Effector CD8-positive, alpha-beta T cell (primary cell): ENCODE measurements at regions not wholly inside any gene's neighbourhood (a gene's known extent, or its start where the extent isn't known, plus 50 kb on each side); places are given as distances from the start of the nearest gene placed in this dataset.

Experiments
- DNase-seq: peaks from one replicate; lab custom pipeline; 2025; lab: John Stamatoyannopoulos, UW

DNA sequence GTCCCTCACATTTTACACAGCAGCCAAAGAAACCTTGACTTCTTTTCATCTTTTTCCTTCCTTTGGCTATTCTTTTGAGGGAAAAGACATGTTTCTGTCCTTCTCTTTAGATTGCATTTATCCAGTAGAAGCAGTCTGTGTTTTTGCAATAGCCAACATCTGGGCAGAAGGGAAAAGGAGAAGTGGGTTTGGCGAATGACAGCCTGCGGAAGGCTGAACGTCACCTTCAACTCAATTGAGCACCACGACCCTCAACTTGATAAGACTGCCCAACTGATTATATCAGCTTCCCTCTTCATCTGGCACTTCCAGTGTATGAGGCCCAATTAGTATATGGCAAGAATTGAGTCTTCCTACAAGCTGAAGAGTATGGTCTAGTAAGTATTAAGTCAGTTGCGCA is 1997.6 kb upstream of the WWC1 start:
- DNase-seq: no peak

DNA sequence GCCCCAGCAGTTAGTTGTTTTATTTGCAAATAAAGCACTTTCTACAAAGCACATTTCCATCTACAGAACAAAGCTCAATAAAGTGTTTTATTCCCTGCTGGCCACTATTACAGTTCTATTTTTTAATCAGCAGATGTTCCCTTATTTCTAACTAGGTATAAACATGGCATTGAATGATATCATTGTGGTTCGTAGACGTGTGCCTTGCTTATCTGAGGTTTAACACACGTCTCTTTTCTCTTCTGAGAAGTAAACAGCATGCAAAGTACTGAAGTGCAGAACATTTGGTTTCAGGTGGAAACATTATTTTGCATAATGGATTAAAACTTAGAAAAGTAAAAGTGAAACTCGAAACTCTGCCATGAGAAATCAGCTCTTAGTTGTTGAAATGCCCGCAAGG is 1989.3 kb upstream of the WWC1 start:
- DNase-seq: no peak

DNA sequence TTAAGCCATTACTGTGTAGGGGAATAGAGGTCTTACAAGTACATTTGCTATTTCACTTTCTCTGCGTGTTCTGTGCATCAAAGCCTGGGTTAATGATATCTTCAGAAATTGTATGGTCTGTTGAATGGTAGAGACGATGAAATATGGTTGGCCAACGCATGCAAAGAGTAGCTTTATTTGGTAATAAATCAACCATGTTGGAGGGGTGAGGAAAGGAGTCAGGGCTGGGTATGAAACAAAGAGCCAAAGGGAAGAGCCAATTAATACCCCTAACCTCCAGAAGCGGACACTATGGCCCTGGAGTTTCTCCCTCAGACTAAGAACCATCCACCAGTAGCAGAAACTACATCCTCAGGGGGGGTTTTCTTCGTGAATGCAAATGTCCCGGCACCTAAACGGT is 1974.0 kb upstream of the WWC1 start:
- no peak for DNase-seq

DNA sequence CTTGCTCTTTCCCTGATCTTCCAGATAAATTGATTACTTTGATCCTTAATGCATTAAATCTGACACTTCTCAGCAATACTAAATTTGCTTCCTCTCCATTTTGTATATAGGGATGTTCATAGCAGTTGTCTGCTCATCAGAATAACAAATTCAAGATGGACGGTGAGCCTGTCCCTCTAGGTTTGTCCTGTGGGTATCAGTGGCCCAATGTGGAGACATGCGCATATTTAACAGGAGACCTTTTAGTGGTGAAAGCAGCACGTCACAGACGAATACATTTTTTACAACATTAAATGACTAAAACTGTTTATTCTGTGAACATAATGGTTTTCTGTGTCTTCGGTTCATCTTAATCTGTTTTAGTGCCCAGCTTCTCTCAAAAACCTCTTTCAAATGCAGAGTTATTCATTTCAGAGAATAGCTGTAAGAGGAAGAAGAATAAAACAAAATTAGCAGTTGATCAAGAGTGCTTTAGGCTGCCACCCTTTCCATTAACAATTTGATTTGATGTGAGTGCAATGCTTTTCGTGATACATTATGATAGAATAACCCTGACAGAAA is 1970.4 kb upstream of the WWC1 start:
- DNase-seq: no peak

DNA sequence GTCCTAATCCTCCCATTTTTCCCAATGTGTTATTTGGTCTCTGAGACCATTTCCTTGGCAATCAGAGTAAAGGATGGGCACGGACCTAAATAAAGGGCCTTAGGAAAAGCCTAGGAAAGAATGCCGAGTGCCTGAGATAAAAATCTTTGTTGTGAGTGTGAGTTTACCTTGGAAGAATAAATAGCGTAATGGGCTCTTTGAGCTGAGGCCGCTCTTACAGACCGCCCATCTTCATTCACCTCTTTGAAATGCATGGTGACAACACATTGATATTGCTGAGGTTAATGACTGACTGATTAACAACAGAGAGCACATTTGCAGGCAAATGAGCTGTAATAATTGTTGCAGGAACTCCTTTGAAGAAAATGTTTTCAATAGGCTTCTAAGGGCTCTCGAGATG is 1967.1 kb upstream of the WWC1 start:
- no peak for DNase-seq

DNA sequence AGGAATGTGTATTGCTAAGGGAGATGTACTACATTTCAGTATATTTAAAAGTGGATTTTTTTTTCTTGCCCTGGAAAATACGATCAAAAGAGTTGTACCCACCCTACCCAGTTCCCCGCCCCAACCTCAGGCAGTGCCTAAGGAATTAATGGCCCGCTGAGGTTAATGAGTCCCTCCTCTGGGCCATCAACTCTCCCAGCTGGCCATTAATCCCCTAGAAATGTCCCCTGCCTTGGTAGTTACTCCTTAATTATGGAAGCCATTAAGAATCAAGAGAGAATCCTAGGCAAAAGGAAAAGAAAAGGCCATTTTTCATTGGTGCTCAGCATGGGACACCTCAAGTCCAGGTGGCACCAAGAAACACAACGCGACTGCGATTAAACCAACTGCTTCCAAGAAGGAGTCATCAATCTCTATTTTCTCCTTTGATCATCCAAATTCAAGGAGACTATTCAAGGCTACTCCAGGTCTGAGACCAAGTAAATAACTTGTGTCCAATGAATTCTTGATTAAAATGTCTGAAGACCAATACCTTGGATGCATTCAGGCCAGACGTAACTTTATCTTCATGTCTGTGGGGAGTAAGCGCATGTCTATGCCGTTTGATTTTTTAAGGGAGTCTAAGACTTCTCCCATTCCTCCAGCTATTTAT is 1962.2 kb upstream of the WWC1 start:
- no peak for DNase-seq

DNA sequence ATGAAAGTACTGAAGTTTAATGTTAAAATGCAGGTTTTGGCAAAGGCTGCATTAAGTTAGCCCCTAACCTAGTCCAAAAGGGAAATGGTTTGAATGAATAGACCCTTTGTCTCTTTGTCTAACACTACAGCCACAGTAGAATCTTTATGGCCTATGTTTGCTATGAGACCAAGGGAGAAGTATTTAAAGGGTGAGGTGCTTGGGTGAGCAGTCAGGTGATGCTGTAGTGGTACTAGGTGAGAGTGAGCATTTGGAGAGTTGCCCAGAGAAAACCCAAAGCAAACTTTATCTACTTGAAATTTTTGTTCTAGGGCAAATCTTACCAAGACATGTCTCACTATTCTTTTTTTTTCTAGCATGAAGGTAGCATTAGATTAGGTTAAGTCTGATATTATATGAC is 1961.4 kb upstream of the WWC1 start:
- no peak for DNase-seq

DNA sequence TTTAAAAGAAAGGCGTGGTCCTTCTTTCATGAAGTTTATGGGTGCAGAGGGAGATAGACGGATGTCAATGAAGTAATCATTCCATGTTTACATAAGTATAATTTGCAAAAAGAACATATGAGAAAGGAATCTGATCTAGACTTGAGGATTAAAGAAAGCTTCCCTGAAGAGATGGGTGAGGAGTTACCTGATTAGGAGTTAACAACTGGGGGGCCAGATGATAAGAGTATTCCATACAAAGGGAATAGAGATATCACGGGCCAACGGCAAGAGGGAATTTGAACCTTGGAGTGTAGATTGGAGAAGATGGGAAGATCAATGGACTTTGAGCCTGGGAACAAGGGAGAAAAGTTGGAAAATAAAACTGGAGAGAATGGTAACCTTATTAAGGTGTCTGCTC is 1959.9 kb upstream of the WWC1 start:
- DNase-seq: no peak

DNA sequence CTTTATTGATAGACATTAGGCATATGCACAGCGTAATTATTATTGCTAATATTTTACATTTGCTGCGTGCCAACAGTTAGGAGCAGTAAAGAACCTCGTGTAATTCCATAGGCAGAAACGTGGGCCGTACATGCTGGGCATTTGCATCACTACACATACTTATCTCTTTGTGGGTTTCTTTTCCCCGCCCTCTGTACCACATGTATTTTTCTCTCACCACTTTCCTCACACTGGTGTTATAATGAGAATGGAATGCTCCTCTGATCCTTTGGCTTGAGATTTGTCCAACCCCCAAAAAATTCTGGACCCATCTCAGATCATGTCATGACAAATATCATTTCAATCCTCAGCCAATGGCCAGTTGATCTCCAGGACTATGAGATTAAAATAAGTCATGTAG is 1952.6 kb upstream of the WWC1 start:
- no peak for DNase-seq

DNA sequence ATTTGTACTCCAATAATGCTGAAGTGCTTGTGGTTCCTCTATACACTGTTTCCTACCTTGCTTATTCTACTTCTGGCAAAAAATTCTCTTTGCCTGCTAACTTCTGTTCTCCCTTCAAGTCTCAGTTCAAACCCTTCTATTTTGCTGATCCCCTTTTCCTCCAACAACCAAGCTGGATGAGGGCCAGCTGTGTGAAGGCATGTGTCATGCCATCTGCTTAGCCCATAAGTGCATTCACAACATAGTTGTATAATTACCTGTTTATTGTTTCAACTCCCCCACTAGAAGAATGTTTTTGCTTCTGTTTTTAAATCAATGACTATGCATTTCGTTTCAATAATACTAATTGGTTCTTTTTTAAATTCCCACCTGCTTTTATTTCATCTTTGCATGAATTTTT is 1951.4 kb upstream of the WWC1 start:
- no peak for DNase-seq

DNA sequence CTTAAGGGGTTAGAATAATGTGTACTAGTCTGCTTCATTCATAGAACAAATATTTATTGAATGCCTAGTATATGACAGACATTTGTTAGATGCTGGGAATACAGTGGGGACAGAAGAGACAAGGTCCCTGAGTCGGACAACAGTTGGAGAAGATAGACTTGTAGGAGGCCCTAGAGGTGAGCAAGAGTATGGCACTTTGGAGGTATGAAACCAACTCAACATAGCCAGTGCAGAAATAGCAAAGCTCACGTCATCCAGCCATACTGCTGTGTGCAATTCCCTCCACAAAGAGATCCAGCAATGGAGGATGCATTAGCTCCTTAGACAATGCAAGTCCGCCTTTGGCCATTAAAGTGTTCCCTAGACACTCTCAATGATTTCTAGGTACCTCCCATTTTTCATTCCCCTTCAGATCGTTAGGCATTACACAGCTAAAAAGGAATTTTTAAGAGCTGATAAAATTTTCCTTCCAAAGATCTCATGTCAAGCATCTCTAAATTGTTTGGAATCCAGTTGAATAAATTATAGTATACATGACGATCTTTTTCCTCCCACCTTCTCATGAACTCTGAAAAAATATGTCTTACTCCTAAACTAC is 1949.6 kb upstream of the WWC1 start:
- DNase-seq: no peak

DNA sequence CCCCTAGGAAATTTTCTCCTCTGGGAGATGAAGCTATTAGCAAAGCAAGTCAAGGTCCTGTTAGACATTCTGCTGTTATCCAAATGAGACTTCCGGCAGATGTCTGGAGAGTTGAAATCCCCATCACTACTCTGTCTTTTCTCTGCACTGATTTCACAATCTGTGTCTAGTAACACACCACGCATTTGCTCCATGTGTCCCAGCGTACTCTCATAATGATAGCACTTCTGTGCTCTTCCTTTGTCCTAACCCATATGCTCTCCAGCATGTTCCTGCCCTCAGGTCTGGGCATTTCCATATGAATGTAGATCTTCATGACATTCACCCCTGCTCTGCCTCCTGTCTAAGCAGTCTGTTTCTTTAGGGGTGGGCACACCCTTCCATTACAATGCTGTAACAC is 1949.0 kb upstream of the WWC1 start:
- DNase-seq: no peak

DNA sequence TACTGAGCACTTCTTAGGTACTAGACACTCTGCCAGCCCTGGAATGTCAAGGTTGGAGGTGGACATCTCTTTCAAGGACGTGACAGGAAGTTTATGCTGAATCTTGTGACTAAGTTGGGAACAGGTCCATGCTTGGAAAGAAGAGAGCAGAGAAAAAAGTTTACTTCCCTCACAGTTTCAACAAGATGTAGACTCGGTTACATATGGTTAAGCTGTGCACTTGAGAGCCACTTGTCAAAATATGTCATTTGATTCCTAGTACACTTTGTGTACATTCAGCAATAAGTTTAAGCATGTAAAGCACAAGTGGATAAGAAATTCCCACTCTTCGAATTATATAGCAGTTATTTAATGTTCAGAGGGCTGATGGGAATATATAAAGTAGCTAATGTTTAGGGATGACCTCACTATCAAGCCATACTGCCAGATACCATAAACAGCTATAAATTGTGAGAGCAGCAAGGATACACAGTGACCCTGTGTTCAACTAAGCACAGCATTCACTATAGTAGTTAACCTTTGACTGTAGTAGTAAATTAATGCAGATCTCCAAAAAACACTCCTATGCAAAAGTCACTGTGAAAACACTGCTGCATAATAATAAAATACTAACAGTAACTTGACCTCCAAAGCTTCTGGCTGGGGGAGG is 1944.6 kb upstream of the WWC1 start:
- DNase-seq: no peak

DNA sequence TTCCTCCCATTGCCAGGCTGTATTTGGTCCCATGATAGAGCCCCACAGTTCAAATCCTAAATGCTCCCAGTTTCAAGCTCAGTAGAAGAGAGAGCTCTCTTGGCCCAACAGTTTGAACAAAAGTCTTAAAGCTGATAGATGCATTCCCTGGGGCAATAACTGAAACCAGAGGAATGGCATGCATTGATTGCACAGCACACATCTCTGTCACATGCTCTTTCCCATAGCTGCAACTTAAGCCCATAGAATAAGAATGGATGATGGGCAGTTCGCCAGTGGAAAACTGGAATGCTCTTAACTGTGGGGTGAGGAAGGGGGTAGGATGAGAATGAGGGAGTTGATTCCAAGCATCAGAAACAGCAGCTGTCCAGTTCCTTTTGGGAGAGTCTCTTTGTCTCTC is 1942.4 kb upstream of the WWC1 start:
- DNase-seq: no peak

DNA sequence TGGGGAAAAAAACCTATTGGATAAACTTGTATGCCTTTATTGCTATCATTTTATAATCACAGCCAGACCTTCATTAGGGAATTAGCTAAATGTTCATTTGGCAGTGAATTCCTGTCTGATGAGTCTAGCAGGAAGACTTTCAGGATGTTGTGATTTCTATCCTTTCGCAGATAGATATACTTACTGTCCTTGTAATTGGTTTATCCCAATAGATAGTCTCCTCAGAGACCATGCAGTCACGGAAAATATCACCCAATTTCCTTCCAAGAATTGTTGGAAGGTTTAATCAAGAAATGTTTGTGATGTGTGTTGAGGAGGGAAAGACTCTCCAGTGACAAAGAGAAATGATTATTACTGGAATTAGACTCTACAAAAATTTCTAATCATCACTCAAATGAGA is 1937.9 kb upstream of the WWC1 start:
- no peak for DNase-seq

DNA sequence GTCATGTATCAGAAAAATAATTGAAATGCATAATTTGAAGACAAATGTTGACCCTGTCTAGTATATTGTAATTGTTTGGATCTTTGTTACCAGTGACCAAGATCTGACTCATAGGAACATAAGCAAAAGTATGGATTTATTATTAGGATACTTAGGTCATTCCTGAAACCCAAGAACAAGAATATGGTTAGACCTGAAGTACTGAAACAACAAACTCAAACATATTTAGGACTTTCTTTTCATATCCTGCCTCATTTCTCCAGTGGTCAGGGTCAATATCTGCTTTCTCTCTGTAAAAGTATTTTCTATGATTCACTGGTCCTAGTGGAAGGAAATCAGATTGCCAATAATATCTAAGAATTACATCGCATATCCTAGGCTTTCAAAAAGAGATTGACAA is 1937.1 kb upstream of the WWC1 start:
- no peak for DNase-seq

DNA sequence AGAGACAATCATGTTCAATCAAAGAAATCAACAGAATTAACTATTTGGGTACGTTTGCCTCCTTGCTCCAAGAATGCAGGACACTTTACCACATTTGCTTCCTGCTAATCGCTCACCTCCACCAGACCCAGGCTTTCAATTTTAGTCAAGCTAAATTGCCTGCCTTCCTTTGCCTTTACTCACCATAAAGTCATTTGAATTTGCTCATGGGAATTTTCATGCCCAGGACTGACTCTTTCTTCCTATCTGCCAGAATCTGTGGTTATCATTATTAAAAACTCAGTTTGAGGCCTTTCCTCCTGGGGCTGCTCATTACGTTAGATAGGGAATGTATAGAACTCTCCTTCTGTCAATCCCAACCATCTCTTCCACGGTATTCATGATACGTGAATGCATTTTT is 1935.3 kb upstream of the WWC1 start:
- DNase-seq: no peak

DNA sequence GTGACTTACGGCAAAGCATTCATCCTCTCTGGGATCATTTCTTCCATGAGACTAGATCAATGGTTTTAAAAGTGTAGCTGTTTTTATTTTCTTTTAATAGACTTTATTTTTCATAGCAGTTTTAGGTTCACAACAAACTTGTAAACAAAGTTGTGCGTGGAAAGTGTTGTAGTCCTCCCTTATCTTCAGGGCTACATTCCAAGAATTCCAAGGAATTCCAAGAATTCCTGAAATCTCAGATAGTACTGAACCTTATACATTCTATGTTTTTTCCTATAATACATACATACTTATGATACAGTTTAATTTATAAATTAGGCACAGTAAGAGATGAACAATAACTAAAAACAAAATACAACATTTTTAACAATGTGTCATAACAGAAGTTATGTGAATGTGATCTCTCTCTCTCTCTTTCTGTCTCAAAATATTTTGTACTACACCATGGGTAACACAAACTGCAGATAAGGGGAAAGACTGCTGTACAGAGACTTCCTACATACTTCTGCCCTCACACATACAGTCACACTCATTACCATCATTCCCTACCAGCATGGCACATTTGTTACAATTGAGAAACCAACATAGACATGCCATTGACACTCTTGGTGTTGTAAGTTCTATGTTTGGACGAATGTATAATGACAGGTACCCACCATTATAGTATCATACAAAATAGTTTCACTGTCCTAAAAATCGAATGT is 1933.2 kb upstream of the WWC1 start:
- no peak for DNase-seq

DNA sequence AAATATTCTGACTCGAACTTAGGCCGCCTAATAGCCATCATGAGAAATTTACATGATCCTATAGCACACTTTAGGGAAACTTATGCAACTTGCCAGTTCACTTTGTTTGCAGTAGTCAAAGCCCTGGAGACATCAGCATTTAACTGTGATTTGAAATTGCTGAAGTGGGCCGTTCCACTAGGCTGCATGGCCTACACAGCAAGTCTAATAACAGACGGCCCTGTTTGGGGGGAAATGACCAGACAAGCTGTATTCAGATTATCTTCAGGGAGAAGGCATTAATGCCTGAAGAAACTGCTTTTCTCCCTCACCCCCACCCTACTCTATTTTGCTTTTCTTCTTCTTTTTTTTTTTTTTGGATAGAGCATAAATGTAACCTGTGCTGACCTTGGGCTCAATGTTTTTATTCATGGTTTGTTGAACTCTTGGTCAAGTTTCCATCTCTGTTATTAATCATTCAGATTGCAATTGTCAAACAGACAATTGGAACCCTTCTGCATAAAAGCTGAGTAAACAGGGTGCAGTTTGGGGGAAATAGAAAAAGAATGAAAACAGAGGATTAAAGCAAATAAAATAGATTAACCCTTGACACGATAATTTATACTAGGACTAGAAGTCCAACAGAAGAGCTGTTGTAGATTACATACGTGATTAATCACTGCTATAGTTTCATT is 1928.2 kb upstream of the WWC1 start:
- no peak for DNase-seq

DNA sequence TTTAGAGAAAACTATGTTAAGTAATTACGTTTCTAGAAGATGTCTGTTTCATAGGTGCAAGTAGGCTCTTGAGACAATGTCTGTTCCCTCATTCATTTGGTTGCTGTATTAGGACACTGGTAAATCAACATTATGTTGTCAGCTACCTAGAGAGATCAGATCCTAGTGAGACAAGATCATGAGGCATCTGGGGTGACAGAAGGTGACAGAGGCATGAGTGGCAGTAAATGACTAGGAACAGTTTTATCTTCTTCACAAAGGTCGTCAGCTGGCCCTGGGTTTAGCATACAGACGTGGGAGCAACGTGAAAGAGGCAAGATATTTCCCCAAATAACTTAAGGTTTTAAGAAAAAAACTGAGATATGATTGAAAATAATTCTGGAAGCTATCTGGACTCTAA is 1926.3 kb upstream of the WWC1 start:
- DNase-seq: no peak

DNA sequence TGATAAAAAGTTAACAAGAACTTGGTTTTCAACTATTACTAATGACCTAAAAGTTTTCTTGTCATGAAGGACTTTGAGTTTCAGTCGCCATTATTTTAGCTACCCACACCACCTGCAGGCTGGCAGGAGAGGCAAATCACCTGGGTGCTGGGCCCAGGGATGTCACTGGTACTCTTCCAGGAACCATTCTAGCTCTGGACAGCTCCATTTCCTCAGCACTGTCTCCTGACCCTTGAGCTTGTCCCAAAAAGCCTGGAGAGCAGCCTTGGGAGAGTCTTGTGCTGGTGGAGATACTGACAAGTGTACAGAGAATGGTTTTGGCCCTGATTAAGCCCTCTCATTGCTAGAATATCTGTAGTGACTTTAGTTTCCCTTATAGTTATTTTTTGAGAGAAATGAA is 1924.1 kb upstream of the WWC1 start:
- DNase-seq: no peak

DNA sequence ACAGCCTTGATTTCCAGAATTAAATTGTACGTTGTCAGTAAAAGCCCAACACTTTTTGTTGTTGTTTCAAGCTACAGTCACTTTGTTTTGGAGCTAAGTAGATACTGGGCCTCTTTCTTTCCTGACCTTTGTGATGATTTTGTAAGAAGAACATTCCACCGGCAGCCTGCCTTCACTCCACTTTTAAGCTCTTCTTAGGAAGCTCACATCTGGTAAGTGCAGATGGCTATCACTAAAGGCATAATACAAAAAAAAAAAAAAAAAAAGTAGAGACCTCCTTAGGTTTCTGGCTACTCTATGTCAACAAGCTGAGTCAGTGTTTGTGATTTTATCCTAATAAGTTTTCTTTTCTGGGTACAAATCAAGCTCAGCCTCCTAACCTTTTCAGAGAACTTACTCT is 1922.1 kb upstream of the WWC1 start:
- no peak for DNase-seq
